H1 (cell line): ENCODE measurements at regions not wholly inside any gene's neighbourhood (a gene's known extent, or its start where the extent isn't known, plus 50 kb on each side); places are given as distances from the start of the nearest gene placed in this dataset.

ENCODE experiments used
- CEBPB ChIP-seq: IDR thresholded peaks from 2 replicates; pipeline ENCODE4 v1.6.1; 2012; ENCODE audit warnings: low read depth, low read length
- POLR2A ChIP-seq, 2 experiments: IDR thresholded peaks; 1 replicate in 1 of 2; 2 replicates in 1 of 2; pipeline ENCODE4 v1.6.1; 2011; ENCODE audit warnings: low read depth in 2 of 2, low read length in 2 of 2, mild to moderate bottlenecking in 2 of 2; ENCODE audit errors: control extremely low read depth in 1 of 2
- POLR2AphosphoS5 ChIP-seq: IDR thresholded peaks from 2 replicates; pipeline ENCODE4 v1.6.1; 2011; ENCODE audit warnings: low read depth, low read length
- POU5F1 ChIP-seq: IDR thresholded peaks from 2 replicates; pipeline ENCODE4 v1.6.1; 2011; ENCODE audit warnings: low read depth, mild to moderate bottlenecking, low read length, moderate library complexity
- SP1 ChIP-seq: IDR thresholded peaks from 2 replicates; pipeline ENCODE4 v1.6.1; 2011; ENCODE audit warnings: low read depth, low read length

DNA sequence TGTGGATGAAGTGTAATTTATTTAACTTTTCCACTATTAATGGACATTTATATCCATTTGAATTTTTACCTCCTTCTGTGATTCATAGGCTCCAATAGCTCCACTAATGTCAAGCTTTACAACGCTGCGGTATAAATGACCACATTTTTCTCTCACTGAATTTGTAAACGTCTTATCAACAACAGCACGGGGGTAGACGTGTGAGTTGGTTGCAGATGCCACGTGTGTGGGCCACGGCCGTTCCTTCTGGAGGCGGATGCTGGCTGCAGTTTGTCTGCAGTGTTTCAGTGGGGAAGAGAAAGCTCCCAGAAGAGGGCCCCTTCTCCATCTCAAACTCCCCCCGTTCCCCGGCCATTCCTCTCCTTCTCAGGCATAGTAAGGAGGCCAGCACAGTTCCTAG lies 68.2 kb upstream of the XYLT1 start (continued):
- TF ChIP-seq POU5F1 (no peak), POLR2AphosphoS5 (no peak), SP1 (no peak), POLR2A (IDR thresholded peaks at IDR 0.05; ENCODE audit: control extremely low read depth in 1 of 2, low read depth in 2 of 2, low read length in 2 of 2) (no peak), CEBPB (no peak)
